H9 (cell line): ENCODE measurements at regions not wholly inside any gene's neighbourhood (a gene's known extent, or its start where the extent isn't known, plus 50 kb on each side); places are given as distances from the start of the nearest gene placed in this dataset.

ENCODE experiments used
- DNase-seq: peaks from one replicate; pipeline ENCODE4 v3.0.0-alpha.2; 2017
- H2AFZ ChIP-seq: one replicate; pipeline ENCODE4 v1.6.1; 2013; ENCODE audit warnings: mild to moderate bottlenecking, low read length, control low read depth, moderate library complexity
- H2AK5ac ChIP-seq: 2 replicates; pipeline ENCODE4 v1.6.1; 2013; ENCODE audit warnings: low read length, control low read depth, mixed read lengths; ENCODE audit not compliant: insufficient read length
- H2BK120ac ChIP-seq: one replicate; pipeline ENCODE4 v1.6.1; 2013; ENCODE audit warnings: low read depth, mild to moderate bottlenecking, low read length, control low read depth, inconsistent platforms; ENCODE audit not compliant: poor library complexity, severe bottlenecking
- H2BK12ac ChIP-seq: 2 replicates; pipeline ENCODE4 v1.6.1; 2013; ENCODE audit warnings: low read length, control low read depth, mixed read lengths, low read depth; ENCODE audit not compliant: insufficient read length
- H2BK15ac ChIP-seq: 2 replicates; pipeline ENCODE4 v1.6.1; 2013; ENCODE audit warnings: low read depth, low read length, control low read depth
- H2BK20ac ChIP-seq: one replicate; pipeline ENCODE4 v1.6.1; 2013; ENCODE audit warnings: low read depth, mild to moderate bottlenecking, low read length, control low read depth, inconsistent platforms; ENCODE audit not compliant: poor library complexity, severe bottlenecking
- H2BK5ac ChIP-seq: 2 replicates; pipeline ENCODE4 v1.6.1; 2013; ENCODE audit warnings: low read length, control low read depth, mixed read lengths; ENCODE audit not compliant: insufficient read length
- H3K14ac ChIP-seq: 2 replicates; pipeline ENCODE4 v1.6.1; 2013; ENCODE audit warnings: low read length, control low read depth; ENCODE audit not compliant: insufficient read depth
- H3K18ac ChIP-seq: 2 replicates; pipeline ENCODE4 v1.6.1; 2013; ENCODE audit warnings: low read depth, mild to moderate bottlenecking, mixed read lengths, low read length, control low read depth; ENCODE audit not compliant: insufficient read length
- H3K23ac ChIP-seq: 2 replicates; pipeline ENCODE4 v1.6.1; 2013; ENCODE audit warnings: low read length, control low read depth, mixed read lengths, low read depth; ENCODE audit not compliant: insufficient read length
- H3K23me2 ChIP-seq: 2 replicates; pipeline ENCODE4 v1.6.1; 2013; ENCODE audit warnings: low read depth, mild to moderate bottlenecking, mixed read lengths, low read length, control low read depth; ENCODE audit not compliant: insufficient read length, poor library complexity, severe bottlenecking
- H3K27ac ChIP-seq: 2 replicates; pipeline ENCODE4 v1.5.1; 2013; ENCODE audit warnings: low read length, control low read depth, mixed read lengths, low read depth; ENCODE audit not compliant: insufficient read length
- H3K27me3 ChIP-seq: 2 replicates; pipeline ENCODE4 v1.6.1; 2013; ENCODE audit warnings: low read length, control low read depth, inconsistent platforms; ENCODE audit not compliant: insufficient read depth
- H3K4ac ChIP-seq: 2 replicates; pipeline ENCODE4 v1.6.1; 2013; ENCODE audit warnings: low read depth, mild to moderate bottlenecking, control low read depth, inconsistent platforms, low read length, moderate library complexity
- H3K4me1 ChIP-seq: 2 replicates; pipeline ENCODE4 v1.6.1; 2013; ENCODE audit warnings: low read length, control low read depth, inconsistent platforms; ENCODE audit not compliant: insufficient read depth
- H3K4me2 ChIP-seq: 2 replicates; pipeline ENCODE4 v1.6.1; 2013; ENCODE audit warnings: low read length, control low read depth, mixed read lengths; ENCODE audit not compliant: insufficient read length, insufficient read depth
- H3K56ac ChIP-seq: 2 replicates; pipeline ENCODE4 v1.6.1; 2013; ENCODE audit warnings: low read depth, mild to moderate bottlenecking, mixed read lengths, low read length, control low read depth; ENCODE audit not compliant: insufficient read length
- H3K79me1 ChIP-seq: 2 replicates; pipeline ENCODE4 v1.6.1; 2013; ENCODE audit warnings: low read depth, mild to moderate bottlenecking, moderate library complexity, low read length, control low read depth, inconsistent platforms; ENCODE audit not compliant: insufficient read depth, poor library complexity, severe bottlenecking
- H3K79me2 ChIP-seq: 2 replicates; pipeline ENCODE4 v1.6.1; 2013; ENCODE audit warnings: low read length, control low read depth, inconsistent platforms; ENCODE audit not compliant: insufficient read depth
- H3K9ac ChIP-seq: 2 replicates; pipeline ENCODE4 v1.6.1; 2013; ENCODE audit warnings: low read length, control low read depth, mixed read lengths; ENCODE audit not compliant: insufficient read length; ENCODE audit errors: extremely low read depth
- H3K9me3 ChIP-seq: one replicate; pipeline ENCODE4 v1.6.1; 2013; ENCODE audit warnings: low read depth, low read length, inconsistent platforms; ENCODE audit not compliant: control insufficient read depth
- H3T11ph ChIP-seq: one replicate; pipeline ENCODE4 v1.6.1; 2013; ENCODE audit warnings: mild to moderate bottlenecking, low read length, control low read depth, inconsistent platforms
- H4K20me1 ChIP-seq: one replicate; pipeline ENCODE4 v1.6.1; 2013; ENCODE audit not compliant: control insufficient read depth, insufficient read length, insufficient read depth
- H4K5ac ChIP-seq: 2 replicates; pipeline ENCODE4 v1.6.1; 2013; ENCODE audit warnings: low read depth, mild to moderate bottlenecking, mixed read lengths, low read length, control low read depth; ENCODE audit not compliant: insufficient read length
- H4K8ac ChIP-seq: replicated peaks from 2 replicates; pipeline ENCODE4 v1.6.1; 2013; ENCODE audit warnings: low read length, control low read depth, mixed read lengths, low read depth; ENCODE audit not compliant: insufficient read length
- H4K91ac ChIP-seq: 2 replicates; pipeline ENCODE4 v1.6.1; 2013; ENCODE audit warnings: low read depth, mild to moderate bottlenecking, moderate library complexity, mixed read lengths, low read length, control low read depth; ENCODE audit not compliant: insufficient read length
- H3K27ac Mint-ChIP-seq, 3 experiments: 2 replicates in 2 of 3; 3 replicates in 1 of 3; pipeline ENCODE4 v1.8.0; 2020 to 2021; ENCODE audit warnings: mixed read lengths in 3 of 3, mild to moderate bottlenecking in 1 of 3, moderate library complexity in 1 of 3
- H3K27me3 Mint-ChIP-seq: 2 replicates; pipeline ENCODE4 v1.8.0; 2021; ENCODE audit warnings: low read depth, mild to moderate bottlenecking, moderate library complexity, mixed read lengths
- H3K36me3 Mint-ChIP-seq, 3 experiments: 2 replicates in 2 of 3; 3 replicates in 1 of 3; pipeline ENCODE4 v1.8.0; 2020 to 2021; ENCODE audit warnings: low read depth in 3 of 3, mixed read lengths in 3 of 3; ENCODE audit not compliant: insufficient read depth in 1 of 3
- H3K4me1 Mint-ChIP-seq, 2 experiments: 2 replicates each; pipeline ENCODE4 v1.8.0; 2020; ENCODE audit warnings: mixed read lengths in 2 of 2
- H3K4me3 Mint-ChIP-seq, 2 experiments: 2 replicates in 1 of 2; 3 replicates in 1 of 2; pipeline ENCODE4 v1.8.0; 2020 to 2021; ENCODE audit warnings: mild to moderate bottlenecking in 2 of 2, mixed read lengths in 2 of 2, moderate library complexity in 1 of 2
- H3K9me3 Mint-ChIP-seq, 2 experiments: 2 replicates in 1 of 2; 3 replicates in 1 of 2; pipeline ENCODE4 v1.8.0; 2020; ENCODE audit warnings: mild to moderate bottlenecking in 2 of 2, mixed read lengths in 2 of 2, moderate library complexity in 1 of 2
- CTCF ChIP-seq: fragments of 200-600 bp; sonication (generic); conservative IDR thresholded peaks from 3 replicates; pipeline ENCODE4 v1.8.0; 2021; ENCODE audit warnings: antibody characterized with exemption, mild to moderate bottlenecking
- WGBS: extraction: QIAGEN DNeasy Blood & Tissue Kit; methylation state at CpG from one replicate; pipeline ENCODE4 v1.1.7; 2013; ENCODE audit warnings: missing lambda C conversion rate, low lambda C conversion rate, mixed read lengths; ENCODE audit not compliant: insufficient read length; ENCODE audit errors: extremely low coverage; 5-methylcytosine and 5-hydroxymethylcytosine counted together

DNA sequence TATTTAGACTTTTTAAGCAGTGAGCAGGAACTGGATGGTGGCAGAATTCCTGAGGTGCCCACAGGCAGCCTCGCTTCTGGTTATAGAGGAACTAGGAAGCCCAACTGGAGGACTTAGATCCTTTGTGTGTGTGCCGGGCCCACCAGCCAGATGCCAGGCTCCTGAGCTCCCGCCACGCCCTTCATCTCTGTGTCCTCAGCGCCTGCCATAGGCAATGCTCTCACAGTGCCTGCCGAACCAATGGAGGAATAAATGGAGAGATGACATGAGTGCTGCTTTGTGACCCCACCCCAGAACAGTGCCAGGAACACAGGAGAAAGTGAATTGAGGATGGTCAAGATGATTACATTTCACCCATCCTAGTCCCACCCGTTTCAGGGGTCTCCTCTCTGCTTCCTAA, 146.0 kb downstream of the UNC5CL start:
- H2AFZ ChIP-seq, result no peak overlapping the region
- H3K4ac ChIP-seq, result no peak overlapping the region
- no peak overlapping the region for H3K9ac ChIP-seq
- H2BK12ac ChIP-seq, result no peak overlapping the region
- H4K91ac ChIP-seq, result no peak overlapping the region
- H3K4me3 Mint-ChIP-seq, result no peak overlapping the region
- H3K23ac ChIP-seq, result no peak overlapping the region
- H3K27ac Mint-ChIP-seq, result no peak overlapping the region; a peak in 1 of 7 replicates
- no peaks in the 10 kb centered on the region for H3K9me3 ChIP-seq
- H3K56ac ChIP-seq, result no peak overlapping the region
- H2BK20ac ChIP-seq, result no peak overlapping the region
- peaks cover 21% of the 10 kb centered on the region for H3K27me3 Mint-ChIP-seq
- H3K27ac ChIP-seq, result no peak overlapping the region
- H3K4me2 ChIP-seq, result no peak overlapping the region
- no peak overlapping the region for H2BK120ac ChIP-seq
- no peak overlapping the region for H2BK15ac ChIP-seq
- no peaks in the 10 kb centered on the region for H3K79me2 ChIP-seq
- H3K79me1 ChIP-seq, result no peaks in the 10 kb centered on the region
- H3K18ac ChIP-seq, result no peak overlapping the region
- no peak for DNase-seq
- no peak overlapping the region for H4K5ac ChIP-seq
- H3K23me2 ChIP-seq, result no peaks in the 10 kb centered on the region
- no CpG with 5 or more reads among the region's 7 CpGs for WGBS
- no peaks in the 10 kb centered on the region for H3K36me3 Mint-ChIP-seq
- H4K20me1 ChIP-seq, result no peaks in the 10 kb centered on the region
- no peak overlapping the region for H4K8ac ChIP-seq
- no peak overlapping the region for H2BK5ac ChIP-seq
- H3K4me1 ChIP-seq, result no peaks in the 10 kb centered on the region
- no peaks in the 10 kb centered on the region; a peak in 1 of 5 replicates for H3K9me3 Mint-ChIP-seq
- H2AK5ac ChIP-seq, result no peak overlapping the region
- no peaks in the 10 kb centered on the region for H3K27me3 ChIP-seq
- no peak overlapping the region for H3K14ac ChIP-seq
- H3K4me1 Mint-ChIP-seq, result peaks cover 0 to 8% of the 10 kb centered on the region in 2 experiments; a peak in 2 of 4 replicates
- TF ChIP-seq CTCF, result no peak
- H3T11ph ChIP-seq, result no peak overlapping the region
